ENCODE measurements at regions not wholly inside any gene's neighbourhood (a gene's known extent, or its start where the extent isn't known, plus 50 kb on each side); places are given as distances from the start of the nearest gene placed in this dataset.

DNA sequence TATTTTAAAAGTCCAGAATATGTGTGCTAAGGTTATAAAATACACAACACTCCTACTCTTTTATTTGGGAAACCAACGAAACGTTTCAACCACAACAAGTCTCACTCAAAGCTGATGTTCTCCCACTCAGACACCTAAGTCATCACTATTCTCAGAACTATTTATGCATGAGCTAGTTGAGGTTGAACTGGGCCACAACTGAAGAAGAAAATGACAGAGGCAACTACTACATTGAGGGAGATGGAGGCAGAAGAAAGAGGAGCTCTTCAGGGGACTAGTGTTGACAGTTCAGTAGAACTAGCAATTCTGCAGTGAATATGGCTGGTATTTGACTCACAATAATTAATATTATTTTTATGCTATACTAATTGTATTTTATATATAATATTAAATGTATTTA is 198.2 kb downstream of the SEC16B start:
- TF ChIP-seq, protein P1, sequence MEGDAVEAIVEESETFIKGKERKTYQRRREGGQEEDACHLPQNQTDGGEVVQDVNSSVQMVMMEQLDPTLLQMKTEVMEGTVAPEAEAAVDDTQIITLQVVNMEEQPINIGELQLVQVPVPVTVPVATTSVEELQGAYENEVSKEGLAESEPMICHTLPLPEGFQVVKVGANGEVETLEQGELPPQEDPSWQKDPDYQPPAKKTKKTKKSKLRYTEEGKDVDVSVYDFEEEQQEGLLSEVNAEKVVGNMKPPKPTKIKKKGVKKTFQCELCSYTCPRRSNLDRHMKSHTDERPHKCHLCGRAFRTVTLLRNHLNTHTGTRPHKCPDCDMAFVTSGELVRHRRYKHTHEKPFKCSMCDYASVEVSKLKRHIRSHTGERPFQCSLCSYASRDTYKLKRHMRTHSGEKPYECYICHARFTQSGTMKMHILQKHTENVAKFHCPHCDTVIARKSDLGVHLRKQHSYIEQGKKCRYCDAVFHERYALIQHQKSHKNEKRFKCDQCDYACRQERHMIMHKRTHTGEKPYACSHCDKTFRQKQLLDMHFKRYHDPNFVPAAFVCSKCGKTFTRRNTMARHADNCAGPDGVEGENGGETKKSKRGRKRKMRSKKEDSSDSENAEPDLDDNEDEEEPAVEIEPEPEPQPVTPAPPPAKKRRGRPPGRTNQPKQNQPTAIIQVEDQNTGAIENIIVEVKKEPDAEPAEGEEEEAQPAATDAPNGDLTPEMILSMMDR (conservative IDR thresholded peaks at IDR 0.05; ENCODE audit: low read length): no peak
- TF ChIP-seq EZH2phosphoT487 (IDR thresholded peaks at IDR 0.05; ENCODE audit: borderline replicate concordance): no peak
